Fibroblast of villous mesenchyme (primary cell): ENCODE measurements at regions not wholly inside any gene's neighbourhood (a gene's known extent, or its start where the extent isn't known, plus 50 kb on each side); places are given as distances from the start of the nearest gene placed in this dataset.
A peak's percentile ranks its signal among the peaks of the same experiment; 100 is the strongest.

ENCODE experiments used
- DNase-seq: peaks from one replicate; pipeline ENCODE4 v3.0.0-alpha.2; 2010; ENCODE audit warnings: low read depth
- H3K4me3 ChIP-seq: 2 replicates; pipeline ENCODE4 v1.5.1; 2011; ENCODE audit warnings: low read depth, mild to moderate bottlenecking, low read length
- TF ChIP-seq, protein P1 (sequence below): IDR thresholded peaks from 2 replicates; pipeline ENCODE4 v1.5.1; 2012; ENCODE audit warnings: low read depth, mild to moderate bottlenecking, low read length; ENCODE audit not compliant: insufficient read depth

DNA sequence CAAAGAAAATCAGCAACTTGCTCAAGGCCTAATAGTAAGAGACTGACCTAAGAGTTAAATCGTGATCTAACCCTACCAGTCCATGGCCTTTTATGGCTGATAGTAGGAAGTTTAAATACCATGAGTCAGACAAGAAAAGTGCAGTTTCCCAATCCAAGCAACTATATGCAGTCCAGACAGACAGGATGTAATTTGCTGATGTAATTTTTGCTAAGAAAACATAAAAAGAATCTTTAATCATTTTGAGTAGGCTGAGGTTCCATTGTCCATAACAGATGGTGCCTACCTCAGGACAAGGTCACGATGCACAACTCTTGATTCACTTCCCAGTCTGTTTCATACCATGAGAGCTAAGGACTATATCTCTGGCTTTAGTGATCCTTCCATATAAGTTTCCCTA is 317.5 kb upstream of the GRIA3 start:
- peak; percentile 71 for DNase-seq
- TF ChIP-seq, protein P1, sequence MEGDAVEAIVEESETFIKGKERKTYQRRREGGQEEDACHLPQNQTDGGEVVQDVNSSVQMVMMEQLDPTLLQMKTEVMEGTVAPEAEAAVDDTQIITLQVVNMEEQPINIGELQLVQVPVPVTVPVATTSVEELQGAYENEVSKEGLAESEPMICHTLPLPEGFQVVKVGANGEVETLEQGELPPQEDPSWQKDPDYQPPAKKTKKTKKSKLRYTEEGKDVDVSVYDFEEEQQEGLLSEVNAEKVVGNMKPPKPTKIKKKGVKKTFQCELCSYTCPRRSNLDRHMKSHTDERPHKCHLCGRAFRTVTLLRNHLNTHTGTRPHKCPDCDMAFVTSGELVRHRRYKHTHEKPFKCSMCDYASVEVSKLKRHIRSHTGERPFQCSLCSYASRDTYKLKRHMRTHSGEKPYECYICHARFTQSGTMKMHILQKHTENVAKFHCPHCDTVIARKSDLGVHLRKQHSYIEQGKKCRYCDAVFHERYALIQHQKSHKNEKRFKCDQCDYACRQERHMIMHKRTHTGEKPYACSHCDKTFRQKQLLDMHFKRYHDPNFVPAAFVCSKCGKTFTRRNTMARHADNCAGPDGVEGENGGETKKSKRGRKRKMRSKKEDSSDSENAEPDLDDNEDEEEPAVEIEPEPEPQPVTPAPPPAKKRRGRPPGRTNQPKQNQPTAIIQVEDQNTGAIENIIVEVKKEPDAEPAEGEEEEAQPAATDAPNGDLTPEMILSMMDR: no peak
- no peak overlapping the region for H3K4me3 ChIP-seq

DNA sequence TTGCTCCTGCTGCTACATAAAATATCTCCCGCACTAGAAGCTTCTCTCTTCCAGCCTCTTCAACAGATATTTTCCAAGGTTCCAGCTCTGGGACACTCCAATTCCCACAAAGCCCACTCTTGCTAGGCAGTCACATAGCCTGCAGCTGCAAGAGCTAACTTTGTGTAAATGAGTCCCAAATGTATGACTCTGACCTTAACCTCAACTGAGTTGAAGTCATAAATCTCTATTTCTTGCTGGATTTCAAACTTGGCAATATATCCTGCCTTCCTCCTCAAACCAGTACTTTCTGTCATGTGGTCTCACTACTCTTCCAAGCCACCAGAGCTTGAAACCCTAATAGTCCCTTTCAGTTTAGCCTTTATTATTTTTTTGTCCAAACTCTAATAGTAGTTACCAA is 315.4 kb upstream of the GRIA3 start:
- no peak for DNase-seq
- H3K4me3 ChIP-seq: no peak overlapping the region
- TF ChIP-seq, protein P1: no peak

- TF ChIP-seq, protein P1: no peak
- DNase-seq: no peak
- no peak overlapping the region for H3K4me3 ChIP-seq
Observed at GRCh38 chrX:122869171-122869570, 314.9 kb upstream of the GRIA3 start.

- TF ChIP-seq, protein P1: no peak
- DNase-seq: no peak
- H3K4me3 ChIP-seq: no peak overlapping the region
Observed at GRCh38 chrX:122878269-122878668, 305.8 kb upstream of the GRIA3 start.

GRCh38 chrX:122880952-122881351 is 303.1 kb upstream of the GRIA3 start:
- H3K4me3 ChIP-seq: no peak overlapping the region
- TF ChIP-seq, protein P1: no peak
- DNase-seq: no peak

DNA sequence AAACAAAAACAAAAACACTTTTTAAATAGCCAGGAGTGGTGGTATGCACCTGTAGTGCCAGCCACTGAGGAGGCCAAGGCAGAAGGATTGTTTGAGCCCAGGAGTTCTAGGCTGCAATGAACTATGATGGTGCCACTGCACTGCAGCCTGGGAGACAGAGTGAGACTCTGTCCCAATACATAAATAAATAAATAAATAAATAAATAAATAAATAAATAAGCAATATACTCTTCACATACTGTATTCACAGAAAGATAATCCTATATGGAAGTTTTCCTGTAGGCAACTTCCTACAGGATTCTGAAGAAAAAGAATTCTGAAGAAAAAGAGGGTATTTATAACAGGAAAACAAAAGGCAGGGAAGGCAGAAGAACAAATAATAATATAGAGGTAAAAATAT is 293.3 kb upstream of the GRIA3 start:
- no peak overlapping the region for H3K4me3 ChIP-seq
- TF ChIP-seq, protein P1: no peak
- DNase-seq: no peak

GRCh38 chrX:122906726-122907125 is 277.4 kb upstream of the GRIA3 start:
- TF ChIP-seq, protein P1: no peak

More at GRCh38 chrX:122906726-122907125, 277.4 kb upstream of the GRIA3 start:
- H3K4me3 ChIP-seq: no peak overlapping the region
- DNase-seq: no peak
